ENCODE measurements at regions not wholly inside any gene's neighbourhood (a gene's known extent, or its start where the extent isn't known, plus 50 kb on each side); places are given as distances from the start of the nearest gene placed in this dataset.
"Not testable (repeated sequence)": the region's sequence is repeated elsewhere in the genome, so short reads cannot be mapped to it uniquely, and the experiment has no call there.

DNA sequence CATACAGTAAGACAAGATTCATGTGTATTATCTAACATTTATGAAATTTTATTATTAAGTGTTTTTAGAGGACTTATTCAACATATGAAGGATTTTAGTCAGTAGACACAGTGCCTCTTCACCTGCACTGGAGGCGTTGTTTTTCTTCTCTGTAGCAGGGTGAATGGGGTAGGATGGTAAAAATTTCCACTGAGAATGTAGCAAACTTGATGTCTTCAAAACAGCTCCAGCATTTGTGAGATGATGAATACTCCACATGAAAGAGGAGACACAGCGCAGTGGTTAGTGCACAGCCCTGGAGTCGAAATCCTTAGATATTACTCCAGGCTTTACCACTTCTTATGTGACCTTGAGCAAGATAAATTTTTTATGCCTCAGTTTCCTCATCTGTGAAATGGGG lies 110.5 kb upstream of the AHI1 start:
- intact Hi-C loops (cut with micrococcal nuclease) = no loop called here
- Mint-ChIP-seq H3K27ac (no peak overlapping the region), H3K27me3 (no peaks in the 10 kb centered on the region), H3K9me3 (no peaks in the 10 kb centered on the region), H3K4me3 (no peak overlapping the region), H3K4me1 (ENCODE audit: low read depth) (peaks cover 7% of the 10 kb centered on the region), H3K36me3 (no peaks in the 10 kb centered on the region)
- ChIA-PET CTCF (no interaction called here), POLR2A (no interaction called here)
- no peak for DNase-seq

DNA sequence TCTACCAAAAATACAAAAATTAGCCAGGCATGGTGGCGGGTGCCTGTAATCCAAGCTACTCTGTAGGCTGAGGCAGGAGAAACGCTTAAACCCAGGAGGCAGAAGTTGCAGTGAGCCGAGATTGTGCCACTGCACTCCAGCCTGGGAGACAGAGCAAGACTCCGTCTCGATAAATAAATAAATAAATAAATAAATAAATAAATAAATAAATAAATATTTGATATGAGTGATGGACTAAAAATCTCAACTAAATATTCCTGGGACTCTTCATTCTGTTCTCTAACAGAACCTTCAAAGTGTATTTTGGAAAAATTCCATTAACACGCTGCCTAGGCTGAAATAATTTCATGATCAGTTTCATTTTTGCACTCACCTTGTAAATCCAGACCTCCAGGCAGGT lies 112.7 kb upstream of the AHI1 start:
- H3K9me3 Mint-ChIP-seq; H3K4me1 Mint-ChIP-seq (ENCODE audit: low read depth); H3K36me3 Mint-ChIP-seq; H3K27ac Mint-ChIP-seq; H3K27me3 Mint-ChIP-seq; H3K4me3 Mint-ChIP-seq; intact Hi-C loops (cut with micrococcal nuclease); CTCF ChIA-PET; DNase-seq; POLR2A ChIA-PET: not testable (repeated sequence)

DNA sequence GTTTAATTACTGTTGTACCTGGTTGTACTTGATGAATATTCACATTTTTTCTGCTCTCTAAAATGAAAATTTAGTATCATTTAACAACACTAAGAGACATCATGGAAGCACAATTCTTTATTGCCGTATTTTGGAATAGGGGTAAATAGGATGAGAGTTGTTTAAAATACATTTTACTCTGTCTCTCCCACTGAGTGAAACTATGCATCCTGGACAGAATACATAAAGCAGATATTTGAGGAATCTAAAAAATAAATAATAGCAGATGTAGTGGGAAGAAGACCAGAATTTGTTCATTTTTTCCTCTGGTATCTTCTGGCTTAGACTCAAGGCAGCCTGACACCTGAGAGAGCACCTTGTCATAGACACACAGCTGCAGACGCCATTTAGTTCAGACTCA lies 119.1 kb upstream of the AHI1 start:
- Mint-ChIP-seq H3K27me3 (peaks cover 5% of the 10 kb centered on the region), H3K36me3 (no peaks in the 10 kb centered on the region), H3K27ac (no peak overlapping the region), H3K4me1 (ENCODE audit: low read depth) (no peaks in the 10 kb centered on the region), H3K9me3 (no peaks in the 10 kb centered on the region), H3K4me3 (no peak overlapping the region)
- ChIA-PET CTCF (no interaction called here), POLR2A (no interaction called here)
- DNase-seq = no peak
- intact Hi-C loops (cut with micrococcal nuclease) = no loop called here

DNA sequence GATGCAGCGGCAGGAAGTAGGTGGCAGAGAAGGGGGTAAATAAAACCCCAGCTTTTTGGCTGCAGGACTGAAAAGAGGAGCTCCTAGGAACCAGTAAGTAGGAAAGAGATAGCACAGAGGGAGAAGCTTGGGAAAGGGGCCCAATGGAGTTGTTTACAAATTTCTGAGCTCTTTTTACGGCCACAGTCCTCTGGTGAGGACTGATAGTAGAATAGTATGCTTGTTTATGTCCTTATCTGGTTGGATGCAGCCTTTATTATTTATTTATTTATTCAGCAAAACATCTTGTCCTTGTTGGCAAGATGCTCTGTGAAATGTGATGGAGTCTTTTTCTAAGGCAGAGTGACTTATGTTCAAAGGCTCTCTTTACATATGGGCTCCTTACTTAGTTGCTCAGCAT lies 119.7 kb upstream of the AHI1 start:
- intact Hi-C loops (cut with micrococcal nuclease) = no loop called here
- Mint-ChIP-seq H3K36me3 (no peaks in the 10 kb centered on the region), H3K27me3 (peaks cover 5% of the 10 kb centered on the region), H3K9me3 (no peaks in the 10 kb centered on the region), H3K4me3 (no peak overlapping the region), H3K4me1 (ENCODE audit: low read depth) (no peaks in the 10 kb centered on the region), H3K27ac (no peak overlapping the region)
- ChIA-PET CTCF (no interaction called here), POLR2A (no interaction called here)
- no peak for DNase-seq

DNA sequence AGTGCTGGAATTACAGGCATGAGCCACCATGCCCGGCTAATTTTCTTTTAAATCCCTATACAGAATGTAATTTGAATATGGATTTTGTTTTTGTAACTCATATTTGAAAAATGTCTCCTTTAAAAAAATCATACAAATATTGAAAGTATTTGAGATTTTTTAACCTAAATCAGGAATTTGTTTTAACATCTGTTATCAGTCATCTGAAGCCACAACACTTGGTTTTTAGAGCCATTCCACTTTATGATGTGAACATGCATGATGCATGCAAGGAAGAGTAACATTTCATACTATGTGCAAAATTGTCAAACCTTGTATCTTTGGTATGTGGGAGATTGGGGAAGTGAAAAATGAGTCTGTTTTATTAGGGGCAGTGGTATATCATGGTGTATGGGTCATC lies 124.5 kb upstream of the AHI1 start:
- Mint-ChIP-seq H3K36me3 (no peaks in the 10 kb centered on the region), H3K27ac (no peak overlapping the region), H3K9me3 (no peaks in the 10 kb centered on the region), H3K27me3 (peaks cover 5% of the 10 kb centered on the region), H3K4me1 (ENCODE audit: low read depth) (peaks cover 14% of the 10 kb centered on the region), H3K4me3 (no peak overlapping the region)
- CTCF ChIA-PET = no interaction called here
- DNase-seq = no peak
- POLR2A ChIA-PET = no interaction called here
- intact Hi-C loops (cut with micrococcal nuclease) = loop anchor here (5.0 kb wide), 1 partner anchor 45 kb away; no protein-coding TSS in a partner anchor

DNA sequence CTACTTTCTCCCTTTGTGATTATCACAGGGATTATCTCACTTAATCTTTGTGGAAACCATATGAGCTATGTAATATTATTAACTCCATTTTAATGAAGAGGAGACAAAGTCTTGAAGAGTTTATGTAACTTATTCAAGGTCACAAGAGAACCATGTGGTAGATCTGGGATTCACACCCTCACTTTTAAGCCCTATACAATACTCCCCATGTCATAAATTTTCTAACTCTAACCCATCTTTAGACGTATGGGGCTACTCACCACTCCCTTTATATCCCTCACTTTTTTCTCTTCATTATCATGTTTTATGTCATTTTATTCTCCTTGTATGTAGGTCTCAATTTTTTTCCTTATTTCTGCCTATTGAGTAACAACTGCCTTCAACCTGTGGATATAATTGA lies 126.4 kb upstream of the AHI1 start:
- DNase-seq = no peak
- H3K27ac Mint-ChIP-seq = no peak overlapping the region
- H3K4me1 Mint-ChIP-seq (ENCODE audit: low read depth) = peaks cover 14% of the 10 kb centered on the region
- intact Hi-C loops (cut with micrococcal nuclease) = loop anchor here (1.0 to 5.0 kb wide), 3 partner anchors 17 to 87 kb away; no protein-coding TSS in a partner anchor
- H3K27me3 Mint-ChIP-seq = peaks cover 5% of the 10 kb centered on the region
- POLR2A ChIA-PET = interaction anchor here (1.0 kb wide), 2 partner anchors 37 to 47 kb away, joined by 3 to 5 read pairs; no protein-coding TSS in a partner anchor
- CTCF ChIA-PET = interaction anchor here (0.8 to 1.7 kb wide), 2 partner anchors 86 to 88 kb away, joined by 3 to 7 read pairs; no protein-coding TSS in a partner anchor
- H3K36me3 Mint-ChIP-seq = no peaks in the 10 kb centered on the region
- no peak overlapping the region for H3K4me3 Mint-ChIP-seq
- no peaks in the 10 kb centered on the region for H3K9me3 Mint-ChIP-seq

DNA sequence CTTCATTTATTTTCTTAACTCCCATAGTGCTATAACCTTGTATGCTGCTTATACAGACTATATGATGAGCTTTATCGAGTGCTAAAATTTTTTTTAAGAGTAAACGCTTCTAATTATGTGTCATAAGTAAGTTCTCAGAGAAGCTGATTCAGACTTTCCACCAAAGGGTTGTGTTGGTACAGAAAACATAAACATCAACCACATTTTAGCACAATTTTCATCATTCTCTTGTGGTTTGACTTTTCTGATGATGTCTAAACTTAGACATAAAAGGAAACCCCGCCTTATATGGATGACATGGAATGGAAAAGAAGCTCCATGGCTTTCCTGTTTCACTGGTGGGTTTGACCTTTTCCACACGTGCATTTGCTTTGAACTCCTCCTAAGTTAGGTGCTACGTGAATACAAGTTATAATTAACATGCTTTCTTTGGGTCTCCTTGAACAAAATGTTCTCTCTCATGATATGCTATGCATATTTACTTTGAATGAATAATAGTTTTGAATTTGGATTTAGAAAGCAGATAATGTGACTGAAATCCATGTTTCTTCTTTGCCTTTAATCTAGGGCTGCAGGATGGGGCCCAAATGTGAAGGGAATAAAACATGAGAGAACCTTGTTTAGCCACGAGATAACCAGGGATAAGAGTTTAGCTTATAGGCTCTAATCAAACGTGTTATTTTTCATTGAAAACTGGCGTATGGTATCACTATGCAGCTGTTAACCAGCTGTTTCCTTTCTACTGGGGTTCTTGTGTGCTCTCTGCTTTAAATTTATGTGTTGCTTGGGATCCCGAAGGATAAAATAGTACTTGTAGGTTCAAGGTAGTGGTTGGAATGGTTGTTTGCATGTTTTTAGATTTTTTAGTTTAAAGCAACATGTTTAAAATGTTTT lies 127.1 kb upstream of the AHI1 start:
- H3K9me3 Mint-ChIP-seq = no peaks in the 10 kb centered on the region
- peaks cover 6% of the 10 kb centered on the region for H3K27me3 Mint-ChIP-seq
- H3K4me1 Mint-ChIP-seq (ENCODE audit: low read depth) = peaks cover 14% of the 10 kb centered on the region
- ChIA-PET CTCF (interaction anchor here (1.7 kb wide), 1 partner anchor 89 kb away, joined by 7 read pairs; no protein-coding TSS in a partner anchor), POLR2A (interaction anchor here (1.0 kb wide), 2 partner anchors 38 to 47 kb away, joined by 3 to 5 read pairs; no protein-coding TSS in a partner anchor)
- no peak for DNase-seq
- intact Hi-C loops (cut with micrococcal nuclease) = loop anchor here (1.0 to 5.0 kb wide), 3 partner anchors 16 to 87 kb away; no protein-coding TSS in a partner anchor
- H3K36me3 Mint-ChIP-seq = no peaks in the 10 kb centered on the region
- no peak overlapping the region for H3K4me3 Mint-ChIP-seq
- H3K27ac Mint-ChIP-seq = no peak overlapping the region

DNA sequence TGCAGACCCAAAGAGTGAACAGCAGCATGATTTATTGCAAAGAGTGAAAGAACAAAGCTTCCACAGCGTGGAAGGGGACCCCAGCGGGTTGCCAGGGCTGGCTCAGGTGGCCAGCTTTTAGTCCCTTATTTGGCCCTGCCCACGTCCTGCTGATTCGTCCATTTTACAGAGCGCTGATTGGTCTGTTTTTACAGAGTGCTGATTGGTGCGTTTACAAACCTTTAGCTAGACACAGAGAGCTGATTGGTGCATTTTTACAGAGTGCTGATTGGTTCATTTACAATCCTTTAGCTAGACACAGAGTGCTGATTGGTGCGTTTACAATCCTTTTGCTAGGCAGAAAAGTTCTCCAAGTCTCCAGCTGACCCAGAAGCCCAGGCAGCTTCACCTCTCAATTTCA lies 128.5 kb upstream of the AHI1 start:
- H3K27ac Mint-ChIP-seq; H3K9me3 Mint-ChIP-seq; intact Hi-C loops (cut with micrococcal nuclease); H3K27me3 Mint-ChIP-seq; H3K36me3 Mint-ChIP-seq; DNase-seq; POLR2A ChIA-PET; H3K4me3 Mint-ChIP-seq: not testable (repeated sequence)
- H3K4me1 Mint-ChIP-seq (ENCODE audit: low read depth) = peaks cover 14% of the 10 kb centered on the region
- CTCF ChIA-PET = interaction anchor here (1.2 kb wide), 1 partner anchor 12 kb away, joined by 3 read pairs; no protein-coding TSS in a partner anchor

DNA sequence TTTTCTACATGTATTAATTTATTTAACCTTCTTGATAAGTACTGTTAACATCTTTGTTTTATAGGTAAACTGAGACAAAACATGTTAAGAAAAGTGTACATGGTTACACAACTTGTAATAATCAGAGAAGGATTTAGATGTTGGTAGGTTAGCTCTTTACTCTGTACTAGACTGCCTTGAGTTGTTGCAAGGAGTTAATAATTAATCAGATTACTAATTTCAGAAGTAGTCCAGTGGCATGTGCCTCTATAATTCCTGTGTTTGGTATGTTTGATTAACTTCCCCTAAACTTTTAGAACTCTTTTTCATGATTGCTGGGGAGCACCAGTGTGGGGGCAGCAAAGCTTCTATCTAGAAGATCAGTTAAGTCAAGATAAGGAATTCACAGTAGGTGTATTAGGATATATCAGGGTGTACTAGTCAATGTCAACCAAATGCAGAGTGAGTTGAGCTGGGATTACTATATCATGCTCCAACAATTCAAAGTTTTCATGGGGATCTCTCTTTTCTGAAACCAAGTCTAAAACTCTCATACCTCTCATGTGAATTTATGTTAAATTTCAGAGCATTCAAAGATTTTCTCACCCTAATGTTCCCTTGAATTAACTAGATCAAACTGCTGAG lies 129.7 kb upstream of the AHI1 start:
- intact Hi-C loops (cut with micrococcal nuclease) = no loop called here
- H3K4me1 Mint-ChIP-seq (ENCODE audit: low read depth) = peaks cover 14% of the 10 kb centered on the region
- no peak for DNase-seq
- POLR2A ChIA-PET = no interaction called here
- CTCF ChIA-PET = interaction anchor here (0.6 to 1.4 kb wide), 2 partner anchors 59 to 91 kb away, joined by 3 to 4 read pairs; no protein-coding TSS in a partner anchor
- no peak overlapping the region for H3K4me3 Mint-ChIP-seq
- H3K27ac Mint-ChIP-seq = no peak overlapping the region
- no peaks in the 10 kb centered on the region for H3K9me3 Mint-ChIP-seq
- no peaks in the 10 kb centered on the region for H3K36me3 Mint-ChIP-seq
- H3K27me3 Mint-ChIP-seq = peaks cover 10% of the 10 kb centered on the region

DNA sequence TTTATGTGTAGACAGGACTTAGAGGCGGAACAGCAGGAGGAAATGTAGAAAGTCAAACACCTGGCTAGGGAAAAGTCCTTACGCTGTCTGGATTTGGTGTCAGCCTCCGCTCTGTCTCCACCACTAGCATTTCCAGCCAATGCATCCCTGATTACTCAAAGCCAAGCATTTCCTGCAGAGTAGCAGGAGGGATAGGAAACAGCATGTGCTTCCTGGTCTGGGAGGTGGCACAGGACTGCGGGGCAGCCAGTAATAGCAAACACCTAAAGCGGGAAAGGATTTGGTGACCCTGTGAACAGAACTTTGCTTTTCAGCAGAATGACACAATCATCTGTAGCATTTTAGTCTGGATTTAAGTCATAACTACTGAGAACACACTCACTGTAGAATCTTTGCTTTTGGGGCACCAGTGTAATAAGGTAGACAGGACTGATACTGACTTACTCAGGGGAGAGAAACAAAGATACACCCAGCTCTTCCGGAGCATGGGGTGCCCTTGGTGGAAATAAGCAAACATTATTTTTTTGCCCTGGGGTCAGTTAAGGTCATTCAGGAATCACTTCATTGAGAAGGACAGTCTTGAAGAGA lies 133.3 kb upstream of the AHI1 start:
- intact Hi-C loops (cut with micrococcal nuclease) = no loop called here
- CTCF ChIA-PET = no interaction called here
- Mint-ChIP-seq H3K4me1 (ENCODE audit: low read depth) (no peaks in the 10 kb centered on the region), H3K27me3 (peaks cover 11% of the 10 kb centered on the region), H3K4me3 (no peak overlapping the region), H3K9me3 (no peaks in the 10 kb centered on the region), H3K27ac (no peak overlapping the region), H3K36me3 (no peaks in the 10 kb centered on the region)
- POLR2A ChIA-PET = no interaction called here
- no peak for DNase-seq

DNA sequence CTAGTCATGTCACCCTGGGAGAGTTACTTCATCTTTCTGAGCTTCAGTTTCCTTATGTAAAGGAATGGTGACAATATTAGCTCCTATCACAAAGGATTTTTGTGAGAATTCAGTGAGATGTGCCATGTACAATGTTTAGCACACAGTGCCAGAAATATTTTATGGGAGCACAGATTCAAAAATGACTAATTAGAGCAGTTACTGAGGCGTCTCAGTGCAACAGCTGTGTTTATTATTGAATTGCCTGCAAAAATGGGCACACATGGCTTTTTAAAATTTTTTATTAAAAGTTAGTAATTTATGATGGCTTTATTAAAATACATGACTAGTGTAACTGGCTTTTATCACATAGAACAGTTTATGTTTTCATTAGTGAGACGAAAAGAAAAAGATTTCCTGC lies 134.3 kb upstream of the AHI1 start:
- no peaks in the 10 kb centered on the region for H3K36me3 Mint-ChIP-seq
- no peaks in the 10 kb centered on the region for H3K4me1 Mint-ChIP-seq (ENCODE audit: low read depth)
- H3K4me3 Mint-ChIP-seq = no peak overlapping the region
- DNase-seq = no peak
- H3K9me3 Mint-ChIP-seq = no peaks in the 10 kb centered on the region
- ChIA-PET CTCF (no interaction called here), POLR2A (no interaction called here)
- peaks cover 11% of the 10 kb centered on the region for H3K27me3 Mint-ChIP-seq
- H3K27ac Mint-ChIP-seq = no peak overlapping the region
- intact Hi-C loops (cut with micrococcal nuclease) = no loop called here

DNA sequence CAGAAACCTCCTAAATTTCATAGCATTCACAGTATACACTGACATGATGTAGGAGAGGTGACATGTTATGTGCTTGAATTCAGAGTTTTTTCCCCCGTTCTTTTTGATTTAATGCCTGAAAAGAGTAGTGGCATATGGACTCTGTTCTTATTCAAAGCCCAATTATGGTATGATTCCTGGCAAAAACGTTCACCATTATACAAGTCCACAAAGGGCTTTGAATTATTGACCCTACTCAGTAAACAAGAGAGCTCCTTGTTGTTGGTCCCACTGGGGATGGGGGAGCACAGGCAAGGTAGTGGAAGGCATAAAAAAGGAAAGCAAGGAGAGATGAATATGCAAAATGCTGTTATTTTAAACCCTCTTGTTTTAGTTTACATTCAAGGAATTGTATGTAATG lies 136.0 kb upstream of the AHI1 start:
- no peak for DNase-seq
- no peaks in the 10 kb centered on the region for H3K36me3 Mint-ChIP-seq
- H3K4me1 Mint-ChIP-seq (ENCODE audit: low read depth) = peaks cover 4% of the 10 kb centered on the region
- H3K27ac Mint-ChIP-seq = no peak overlapping the region
- no peak overlapping the region for H3K4me3 Mint-ChIP-seq
- no peaks in the 10 kb centered on the region for H3K9me3 Mint-ChIP-seq
- POLR2A ChIA-PET = no interaction called here
- H3K27me3 Mint-ChIP-seq = peaks cover 11% of the 10 kb centered on the region
- intact Hi-C loops (cut with micrococcal nuclease) = no loop called here
- CTCF ChIA-PET = no interaction called here

Data from activated CD4-positive, alpha-beta memory T cell treated with anti-CD3 and anti-CD28 coated beads for 36 hours (primary cell).